A673 (cell line): ENCODE measurements at regions not wholly inside any gene's neighbourhood (a gene's known extent, or its start where the extent isn't known, plus 50 kb on each side); places are given as distances from the start of the nearest gene placed in this dataset.

Source experiments
- BruUV-seq: library from RNA; stranded (reverse); fragments of 400-500 nt; replicated peaks from 2 replicates; lab custom pipeline; 2021; lab: Mats Ljungman, UMichigan
- CTCF ChIA-PET: fragments of 300-600 bp; sonication (Branson Sonifier 250); formaldehyde crosslinking; loops from one replicate; lab custom pipeline; 2022; ENCODE audit warnings: antibody characterized with exemption; lab: Charles Lee
- POLR2A ChIA-PET: fragments of 300-600 bp; sonication (Branson Sonifier 250); formaldehyde crosslinking; loops from one replicate; lab custom pipeline; 2022; ENCODE audit warnings: antibody characterized with exemption; ENCODE audit not compliant: low non-redundant PET; lab: Charles Lee
- DNase-seq: peaks from one replicate; pipeline ENCODE4 v3.0.0-alpha.2; 2015; ENCODE audit warnings: low spot score
- H3K27ac ChIP-seq: fragments of 200-600 bp; sonication (generic); 2 replicates; pipeline ENCODE4 v1.5.1; 2016; ENCODE audit warnings: mixed run types, low read depth, mild to moderate bottlenecking, mixed read lengths, antibody characterized with exemption, low read length; ENCODE audit not compliant: poor library complexity, severe bottlenecking
- H3K27me3 ChIP-seq: fragments of 200-600 bp; sonication (generic); replicated peaks from 2 replicates; pipeline ENCODE4 v1.6.1; 2017; ENCODE audit warnings: mixed run types, low read depth, mild to moderate bottlenecking, mixed read lengths, antibody characterized with exemption, low read length; ENCODE audit not compliant: insufficient read depth, poor library complexity
- H3K36me3 ChIP-seq: fragments of 200-600 bp; sonication (generic); 2 replicates; pipeline ENCODE4 v1.6.1; 2016; ENCODE audit warnings: mixed run types, mild to moderate bottlenecking, mixed read lengths, antibody characterized with exemption, low read length; ENCODE audit not compliant: insufficient read depth, poor library complexity, severe bottlenecking
- H3K4me1 ChIP-seq: fragments of 200-600 bp; sonication (generic); 2 replicates; pipeline ENCODE4 v1.6.1; 2017; ENCODE audit warnings: mixed run types, mild to moderate bottlenecking, mixed read lengths, antibody characterized with exemption, low read length; ENCODE audit not compliant: insufficient read depth, poor library complexity, severe bottlenecking
- H3K4me3 ChIP-seq: fragments of 200-600 bp; sonication (generic); 2 replicates; pipeline ENCODE4 v1.5.1; 2016; ENCODE audit warnings: low read depth, mixed run types, mild to moderate bottlenecking, mixed read lengths, low read length; ENCODE audit not compliant: poor library complexity, severe bottlenecking
- H3K9me3 ChIP-seq: fragments of 200-600 bp; sonication (generic); 2 replicates; pipeline ENCODE4 v1.6.1; 2016; ENCODE audit warnings: mixed run types, low read depth, mild to moderate bottlenecking, mixed read lengths, antibody characterized with exemption, low read length; ENCODE audit not compliant: poor library complexity, severe bottlenecking
- CTCF ChIP-seq: fragments of 300-800, 200-600 bp; sonication (generic); conservative IDR thresholded peaks from 2 replicates; pipeline ENCODE4 v1.5.1; 2017; ENCODE audit warnings: low read depth, mild to moderate bottlenecking, antibody characterized with exemption, low read length, moderate library complexity, mixed read lengths
- EZH2 ChIP-seq: fragments of 200-600 bp; sonication (generic); IDR thresholded peaks from 2 replicates; pipeline ENCODE4 v1.6.1; 2017; ENCODE audit warnings: borderline replicate concordance, low read depth, mild to moderate bottlenecking, mixed read lengths, antibody characterized with exemption, low read length; ENCODE audit not compliant: poor library complexity, severe bottlenecking
- intact Hi-C: fragments of 100-400 bp; cut with micrococcal nuclease; formaldehyde crosslinking; loops from one replicate; pipeline ENCODE4 v1.10.0; 2022; ENCODE audit not compliant: unreplicated experiment

- BruUV-seq: no TSS peak
- Histone ChIP-seq H3K4me1 (no peaks in the 10 kb centered on the region), H3K27ac (no peak overlapping the region), H3K36me3 (no peaks in the 10 kb centered on the region), H3K9me3 (no peaks in the 10 kb centered on the region), H3K27me3 (no peaks in the 10 kb centered on the region), H3K4me3 (no peak overlapping the region)
- ChIA-PET POLR2A (no interaction called here), CTCF (no interaction called here)
- TF ChIP-seq CTCF (0 out of 2 replicates have a peak, but pooled peaks have one; percentile 14), EZH2 (no peak)
- intact Hi-C loops: no loop called here
- DNase-seq: peak; percentile 9
Observed at GRCh38 chr1:102566182-102566581, 542.1 kb downstream of the COL11A1 start.

GRCh38 chr1:102562380-102562779 lies 545.9 kb downstream of the COL11A1 start:
- no peaks in the 10 kb centered on the region for H3K27me3 ChIP-seq
- no peaks in the 10 kb centered on the region for H3K36me3 ChIP-seq
- H3K4me3 ChIP-seq: no peak overlapping the region
- BruUV-seq: no TSS peak
- intact Hi-C loops: no loop called here
- no peaks in the 10 kb centered on the region for H3K4me1 ChIP-seq
- no peaks in the 10 kb centered on the region for H3K9me3 ChIP-seq
- CTCF ChIA-PET: no interaction called here
- POLR2A ChIA-PET: no interaction called here
- no peak for DNase-seq
- no peak overlapping the region for H3K27ac ChIP-seq
- no peak for TF ChIP-seq CTCF
- TF ChIP-seq EZH2: no peak

- peak; percentile 74 for DNase-seq
Observed at GRCh38 chr1:102550729-102551384, 554.1 kb upstream of the OLFM3 start.

More at GRCh38 chr1:102550729-102551384, 554.1 kb upstream of the OLFM3 start:
- no peaks in the 10 kb centered on the region for H3K4me1 ChIP-seq
- CTCF ChIA-PET: no interaction called here
- no peak overlapping the region for H3K27ac ChIP-seq
- POLR2A ChIA-PET: no interaction called here
- no peaks in the 10 kb centered on the region for H3K36me3 ChIP-seq
- no TSS peak for BruUV-seq
- H3K4me3 ChIP-seq: no peak overlapping the region
- peak; percentile 66 for TF ChIP-seq CTCF
- TF ChIP-seq EZH2: no peak
- intact Hi-C loops: loop anchor here (2.0 to 10.0 kb wide), 2 partner anchors 244 to 418 kb away; no protein-coding TSS in a partner anchor
- no peaks in the 10 kb centered on the region for H3K27me3 ChIP-seq
- H3K9me3 ChIP-seq: no peaks in the 10 kb centered on the region
